HFF-Myc (cell line): ENCODE measurements at regions not wholly inside any gene's neighbourhood (a gene's known extent, or its start where the extent isn't known, plus 50 kb on each side); places are given as distances from the start of the nearest gene placed in this dataset.

Experiments used
- DNase-seq: peaks from one replicate; pipeline ENCODE4 v3.0.0-alpha.2; 2011; ENCODE audit warnings: low read depth; ENCODE audit errors: extremely low read depth
- H3K4me3 ChIP-seq: replicated peaks from 2 replicates; pipeline ENCODE4 v1.5.1; 2011; ENCODE audit warnings: low read depth, mild to moderate bottlenecking, control low read depth, low read length
- CTCF ChIP-seq: IDR thresholded peaks from 2 replicates; pipeline ENCODE4 v1.5.1; 2012; ENCODE audit warnings: mild to moderate bottlenecking, low read depth, low read length, control low read depth; ENCODE audit errors: missing control alignments

GRCh38 chr13:84528408-84529070 lies 646.3 kb upstream of the SLITRK1 start:
- no peak overlapping the region for H3K4me3 ChIP-seq
- no peak for DNase-seq
- no peak for TF ChIP-seq CTCF

- no peak overlapping the region for H3K4me3 ChIP-seq
- DNase-seq: no peak
- TF ChIP-seq CTCF: no peak
Measured at GRCh38 chr13:84525865-84526264, 643.6 kb upstream of the SLITRK1 start.

- no peak overlapping the region for H3K4me3 ChIP-seq
- no peak for TF ChIP-seq CTCF
- DNase-seq: no peak
Measured at GRCh38 chr13:84524586-84524985, 642.3 kb upstream of the SLITRK1 start.

GRCh38 chr13:84500016-84500415 lies 617.7 kb upstream of the SLITRK1 start:
- DNase-seq: no peak
- no peak overlapping the region for H3K4me3 ChIP-seq
- TF ChIP-seq CTCF: no peak

- no peak for TF ChIP-seq CTCF
- H3K4me3 ChIP-seq: no peak overlapping the region
- DNase-seq: no peak
Measured at GRCh38 chr13:84497613-84498012, 615.3 kb upstream of the SLITRK1 start.

- no peak overlapping the region for H3K4me3 ChIP-seq
- DNase-seq: no peak
- TF ChIP-seq CTCF: no peak
Measured at GRCh38 chr13:84491952-84492351, 609.7 kb upstream of the SLITRK1 start.

- H3K4me3 ChIP-seq: no peak overlapping the region
- TF ChIP-seq CTCF: no peak
- DNase-seq: no peak
Measured at GRCh38 chr13:84487752-84488151, 605.5 kb upstream of the SLITRK1 start.
